GM12878 (cell line): ENCODE measurements at regions not wholly inside any gene's neighbourhood (a gene's known extent, or its start where the extent isn't known, plus 50 kb on each side); places are given as distances from the start of the nearest gene placed in this dataset.

Experiments used
- ATAC-seq: fragments of 200-7000 bp; cut with Tn5 transposase; 3 replicates; pipeline ENCODE4 v1.9.1; 2020; ENCODE audit warnings: mild to moderate bottlenecking, moderate library complexity
- BruUV-seq: library from RNA; stranded (reverse); fragments of 400-500 nt; replicated peaks from 2 replicates; lab custom pipeline; 2021; lab: Mats Ljungman, UMichigan
- CTCF ChIA-PET: fragments of 300-600 bp; sonication (Branson Sonifier 250); formaldehyde crosslinking; extraction: SDS; loops from one replicate; lab custom pipeline; 2021; ENCODE audit warnings: inconsistent platforms; lab: Yijun Ruan, JAX
- POLR2A ChIA-PET: fragments of 350-600 bp; formaldehyde crosslinking; extraction: SDS; loops from one replicate; lab custom pipeline; 2021; ENCODE audit warnings: inconsistent platforms; lab: Charles Lee
- RAD21 ChIA-PET: fragments of 300-600 bp; sonication (Branson Sonifier 250); formaldehyde crosslinking; loops from one replicate; lab custom pipeline; 2023; ENCODE audit warnings: antibody characterized with exemption; ENCODE audit not compliant: unreplicated experiment; lab: Charles Lee
- SMC1A ChIA-PET: fragments of 300-600 bp; sonication (Branson Sonifier 250); formaldehyde crosslinking; loops from one replicate; lab custom pipeline; 2023; ENCODE audit not compliant: unreplicated experiment, uncharacterized antibody; lab: Charles Lee
- DNase-seq: peaks from one replicate; pipeline ENCODE4 v3.0.0-alpha.2; 2011; ENCODE audit warnings: low read depth, low spot score
- FAIRE-seq: peaks from 3 replicates; lab custom pipeline; 2011; peaks lifted over from hg19 to GRCh38; lab: Jason Lieb, UNC
- H2AFZ ChIP-seq: 2 replicates; pipeline ENCODE4 v1.6.0; 2011; ENCODE audit warnings: low read depth, low read length, control low read depth; ENCODE audit not compliant: control insufficient read depth
- H3K27ac ChIP-seq: 2 replicates; pipeline ENCODE4 v1.5.1; 2011; ENCODE audit warnings: control low read depth; ENCODE audit not compliant: control insufficient read depth, insufficient read depth
- H3K27me3 ChIP-seq, 2 experiments: replicated peaks in 1 of 2; 2 replicates each; pipeline versions ENCODE4 v1.6.0 to v1.6.1; 2011; ENCODE audit warnings: low read length in 1 of 2; ENCODE audit not compliant: control insufficient read depth in 2 of 2, insufficient read depth in 2 of 2
- H3K36me3 ChIP-seq, 2 experiments: 2 replicates each; pipeline ENCODE4 v1.5.1; 2011; ENCODE audit warnings: low read length in 1 of 2; ENCODE audit not compliant: control insufficient read depth in 2 of 2, insufficient read depth in 2 of 2
- H3K4me1 ChIP-seq: 2 replicates; pipeline ENCODE4 v1.6.1; 2011; ENCODE audit warnings: mild to moderate bottlenecking, low read length, moderate library complexity, mixed read lengths; ENCODE audit not compliant: control insufficient read depth, insufficient read depth
- H3K4me2 ChIP-seq: 2 replicates; pipeline ENCODE4 v1.6.0; 2011; ENCODE audit warnings: control low read depth; ENCODE audit not compliant: control insufficient read depth, insufficient read depth
- H3K4me3 ChIP-seq: fragments of 200-600 bp; sonication (generic); 2 replicates; pipeline ENCODE4 v1.5.1; 2016
- H3K79me2 ChIP-seq: 2 replicates; pipeline ENCODE4 v1.6.0; 2011; ENCODE audit warnings: low read length; ENCODE audit not compliant: control insufficient read depth, insufficient read depth
- H3K9ac ChIP-seq: 2 replicates; pipeline ENCODE4 v1.8.0; 2011; ENCODE audit warnings: low read length, control low read depth, mixed read lengths; ENCODE audit not compliant: control insufficient read depth, insufficient read depth
- H3K9me3 ChIP-seq: replicated peaks from 3 replicates; pipeline ENCODE4 v1.5.1; 2011; ENCODE audit warnings: mild to moderate bottlenecking, low read length; ENCODE audit not compliant: control insufficient read depth, insufficient read depth
- H4K20me1 ChIP-seq: 2 replicates; pipeline ENCODE4 v1.6.0; 2011; ENCODE audit not compliant: control insufficient read depth, insufficient read depth
- CHD1 ChIP-seq: IDR thresholded peaks from 2 replicates; pipeline ENCODE4 v1.6.1; 2012; ENCODE audit warnings: low read depth, low read length, improper control_type of control experiment
- EGR1 ChIP-seq, 2 experiments: IDR thresholded peaks; 1 replicate in 1 of 2; 2 replicates in 1 of 2; pipeline ENCODE4 v1.6.1; 2011 to 2012; ENCODE audit warnings: low read depth in 2 of 2, low read length in 2 of 2, borderline replicate concordance in 1 of 2, mild to moderate bottlenecking in 1 of 2, moderate library complexity in 1 of 2
- HDAC2 ChIP-seq: fragments of 200-600 bp; sonication (generic); IDR thresholded peaks from 2 replicates; pipeline ENCODE4 v1.6.1; 2017
- KLF5 ChIP-seq: fragments of 450-650 bp; IDR thresholded peaks from 2 replicates; pipeline ENCODE4 v1.6.1; 2014; ENCODE audit warnings: mild to moderate bottlenecking; ENCODE audit not compliant: partially characterized antibody
- NFXL1 ChIP-seq: fragments of 450-650 bp; IDR thresholded peaks from 2 replicates; pipeline ENCODE4 v1.6.1; 2017; ENCODE audit warnings: antibody characterized with exemption, mild to moderate bottlenecking, borderline replicate concordance
- NR2C1 ChIP-seq: fragments of 450-650 bp; IDR thresholded peaks from 2 replicates; pipeline ENCODE4 v1.6.1; 2017; ENCODE audit warnings: antibody characterized with exemption, mild to moderate bottlenecking, moderate library complexity
- SMAD1 ChIP-seq: fragments of 450-650 bp; IDR thresholded peaks from 2 replicates; pipeline ENCODE4 v1.6.1; 2018; ENCODE audit warnings: mild to moderate bottlenecking, low read depth; ENCODE audit not compliant: partially characterized antibody
- SP1 ChIP-seq: IDR thresholded peaks from one replicate; pipeline ENCODE4 v1.6.1; 2011; ENCODE audit warnings: low read depth, low read length
- SUPT20H ChIP-seq: IDR thresholded peaks from 2 replicates; pipeline ENCODE4 v1.6.1; 2011; ENCODE audit warnings: low read depth, mild to moderate bottlenecking, low read length, moderate library complexity, borderline replicate concordance; ENCODE audit not compliant: control insufficient read depth
- TCF12 ChIP-seq: IDR thresholded peaks from 2 replicates; pipeline ENCODE4 v1.6.1; 2011; ENCODE audit warnings: low read depth, mild to moderate bottlenecking, low read length
- TCF7 ChIP-seq: IDR thresholded peaks from 2 replicates; pipeline ENCODE4 v1.6.1; 2014; ENCODE audit warnings: antibody characterized with exemption, borderline replicate concordance
- YBX1 ChIP-seq: fragments of 450-650 bp; IDR thresholded peaks from 2 replicates; pipeline ENCODE4 v1.6.1; 2016; ENCODE audit warnings: antibody characterized with exemption
- WGBS: methylation state at CpG from one replicate; pipeline ENCODE4 v1.1.6; 2016; ENCODE audit warnings: low lambda C conversion rate; ENCODE audit not compliant: insufficient replicate concordance, insufficient coverage; ENCODE audit errors: missing lambda C conversion rate; 5-methylcytosine and 5-hydroxymethylcytosine counted together
- in situ Hi-C: fragments of 300-500 bp; cut with MboI; formaldehyde crosslinking; loops from 9 replicates; pipeline ENCODE4 v1.14.3; 2018; ENCODE audit warnings: mixed read lengths
- intact Hi-C: fragments of 100-400 bp; cut with micrococcal nuclease; formaldehyde crosslinking; loops from one replicate; pipeline ENCODE4 v1.14.2; 2022; ENCODE audit not compliant: unreplicated experiment
- TF ChIP-seq, protein P1 (sequence below): IDR thresholded peaks from 2 replicates; pipeline ENCODE4 v1.6.1; 2012; ENCODE audit warnings: low read depth, low read length, improper control_type of control experiment
- TF ChIP-seq, protein P2 (sequence below): fragments of 450-650 bp; IDR thresholded peaks from 2 replicates; pipeline ENCODE4 v1.6.1; 2016; ENCODE audit warnings: mild to moderate bottlenecking, moderate library complexity, borderline replicate concordance

DNA sequence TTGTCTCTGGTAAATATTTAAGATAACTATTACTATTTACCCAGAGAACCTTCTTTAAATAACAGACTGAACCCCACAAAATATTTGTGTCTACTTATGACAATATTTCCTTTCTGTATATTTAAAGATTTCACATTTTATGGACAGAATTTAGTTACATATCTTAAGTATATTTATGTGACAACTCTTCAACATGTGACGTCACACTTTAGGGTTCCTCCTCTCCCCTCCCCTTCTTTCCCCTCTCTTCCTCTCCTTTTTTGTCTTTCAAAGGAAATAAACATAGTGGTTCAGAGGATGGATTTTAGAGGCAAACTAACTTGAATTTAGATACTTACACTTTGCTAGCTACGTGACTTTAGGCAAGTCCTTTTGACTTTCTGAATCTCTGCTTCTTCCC is 655.6 kb upstream of the NUDT12 start:
- no TSS peak for BruUV-seq
- no peak overlapping the region for H2AFZ ChIP-seq
- DNase-seq (no peak), ATAC-seq (no peak), FAIRE-seq (no peak)
- ChIA-PET CTCF (interaction anchor here (1.7 to 2.6 kb wide), 2 partner anchors 8 to 39 kb away, joined by 5 read pairs; no protein-coding TSS in a partner anchor), RAD21 (no interaction called here), SMC1A (interaction anchor here (1.0 to 1.3 kb wide), 2 partner anchors 14 to 19 kb away, joined by 3 read pairs; no protein-coding TSS in a partner anchor), POLR2A (no interaction called here)
- H3K4me2 ChIP-seq, result no peak overlapping the region
- no peaks in the 10 kb centered on the region for H4K20me1 ChIP-seq
- H3K9me3 ChIP-seq, result no peaks in the 10 kb centered on the region
- no peaks in the 10 kb centered on the region for H3K36me3 ChIP-seq
- no peaks in the 10 kb centered on the region for H3K79me2 ChIP-seq
- no peaks in the 10 kb centered on the region for H3K27me3 ChIP-seq
- H3K4me3 ChIP-seq, result no peak overlapping the region
- no peaks in the 10 kb centered on the region for H3K4me1 ChIP-seq
- WGBS, result 10% methylated on average over 2 of the region's 2 CpGs
- in situ Hi-C loops (no loop called here), intact Hi-C loops (no loop called here)
- no peak for TF ChIP-seq SP1
- TF ChIP-seq NFXL1, result no peak
- no peak for TF ChIP-seq SMAD1
- TF ChIP-seq, all 136 proteins: peak for 0
- H3K9ac ChIP-seq, result no peak overlapping the region
- no peak overlapping the region for H3K27ac ChIP-seq

DNA sequence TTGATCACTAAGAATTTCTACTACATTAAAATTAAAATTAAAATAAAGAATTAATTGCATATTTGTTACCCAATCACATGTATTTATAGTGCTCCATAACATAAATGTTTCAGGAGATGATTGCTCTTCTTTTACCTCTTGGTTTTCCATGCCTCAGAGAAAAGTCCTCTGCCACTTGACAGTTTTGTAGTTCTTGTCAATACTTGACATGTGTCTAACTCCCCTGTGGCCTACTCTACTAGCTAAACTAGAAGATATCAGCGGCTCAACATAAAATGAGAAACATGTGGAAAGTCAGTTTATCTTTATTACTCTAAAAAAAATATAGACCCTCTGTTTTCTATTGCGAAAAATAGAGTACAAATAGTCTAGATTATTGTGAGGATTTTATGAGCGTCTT is 650.6 kb upstream of the NUDT12 start:
- Histone ChIP-seq H3K4me1 (no peaks in the 10 kb centered on the region), H3K9ac (no peak overlapping the region), H3K27ac (no peak overlapping the region), H3K9me3 (no peaks in the 10 kb centered on the region), H3K27me3 (no peaks in the 10 kb centered on the region), H3K36me3 (no peaks in the 10 kb centered on the region), H3K79me2 (no peaks in the 10 kb centered on the region), H4K20me1 (no peaks in the 10 kb centered on the region), H3K4me2 (no peak overlapping the region), H3K4me3 (no peak overlapping the region), H2AFZ (no peak overlapping the region)
- POLR2A ChIA-PET, result interaction anchor here (1.8 kb wide), 1 partner anchor 13 kb away, joined by 5 read pairs; no protein-coding TSS in a partner anchor
- FAIRE-seq, result no peak
- TF ChIP-seq NR2C1 (no peak), TCF7 (no peak), KLF5 (no peak), EGR1 (IDR thresholded peaks at IDR 0.05; ENCODE audit: borderline replicate concordance in 1 of 2, low read depth in 2 of 2, low read length in 2 of 2) (no peak), YBX1 (no peak), TCF12 (no peak), SUPT20H (no peak), CHD1 (no peak), HDAC2 (no peak)
- TF ChIP-seq, protein P1, sequence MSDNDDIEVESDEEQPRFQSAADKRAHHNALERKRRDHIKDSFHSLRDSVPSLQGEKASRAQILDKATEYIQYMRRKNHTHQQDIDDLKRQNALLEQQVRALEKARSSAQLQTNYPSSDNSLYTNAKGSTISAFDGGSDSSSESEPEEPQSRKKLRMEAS, result no peak
- TF ChIP-seq, protein P2, sequence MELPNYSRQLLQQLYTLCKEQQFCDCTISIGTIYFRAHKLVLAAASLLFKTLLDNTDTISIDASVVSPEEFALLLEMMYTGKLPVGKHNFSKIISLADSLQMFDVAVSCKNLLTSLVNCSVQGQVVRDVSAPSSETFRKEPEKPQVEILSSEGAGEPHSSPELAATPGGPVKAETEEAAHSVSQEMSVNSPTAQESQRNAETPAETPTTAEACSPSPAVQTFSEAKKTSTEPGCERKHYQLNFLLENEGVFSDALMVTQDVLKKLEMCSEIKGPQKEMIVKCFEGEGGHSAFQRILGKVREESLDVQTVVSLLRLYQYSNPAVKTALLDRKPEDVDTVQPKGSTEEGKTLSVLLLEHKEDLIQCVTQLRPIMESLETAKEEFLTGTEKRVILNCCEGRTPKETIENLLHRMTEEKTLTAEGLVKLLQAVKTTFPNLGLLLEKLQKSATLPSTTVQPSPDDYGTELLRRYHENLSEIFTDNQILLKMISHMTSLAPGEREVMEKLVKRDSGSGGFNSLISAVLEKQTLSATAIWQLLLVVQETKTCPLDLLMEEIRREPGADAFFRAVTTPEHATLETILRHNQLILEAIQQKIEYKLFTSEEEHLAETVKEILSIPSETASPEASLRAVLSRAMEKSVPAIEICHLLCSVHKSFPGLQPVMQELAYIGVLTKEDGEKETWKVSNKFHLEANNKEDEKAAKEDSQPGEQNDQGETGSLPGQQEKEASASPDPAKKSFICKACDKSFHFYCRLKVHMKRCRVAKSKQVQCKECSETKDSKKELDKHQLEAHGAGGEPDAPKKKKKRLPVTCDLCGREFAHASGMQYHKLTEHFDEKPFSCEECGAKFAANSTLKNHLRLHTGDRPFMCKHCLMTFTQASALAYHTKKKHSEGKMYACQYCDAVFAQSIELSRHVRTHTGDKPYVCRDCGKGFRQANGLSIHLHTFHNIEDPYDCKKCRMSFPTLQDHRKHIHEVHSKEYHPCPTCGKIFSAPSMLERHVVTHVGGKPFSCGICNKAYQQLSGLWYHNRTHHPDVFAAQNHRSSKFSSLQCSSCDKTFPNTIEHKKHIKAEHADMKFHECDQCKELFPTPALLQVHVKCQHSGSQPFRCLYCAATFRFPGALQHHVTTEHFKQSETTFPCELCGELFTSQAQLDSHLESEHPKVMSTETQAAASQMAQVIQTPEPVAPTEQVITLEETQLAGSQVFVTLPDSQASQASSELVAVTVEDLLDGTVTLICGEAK, result no peak
- 29% methylated on average over 3 of the region's 3 CpGs for WGBS
- SMC1A ChIA-PET, result interaction anchor here (1.2 to 1.3 kb wide), 3 partner anchors 10 to 36 kb away, joined by 3 to 4 read pairs (median 3); no protein-coding TSS in a partner anchor
- intact Hi-C loops, result no loop called here
- CTCF ChIA-PET, result interaction anchor here (2.7 kb wide), 1 partner anchor 11 kb away, joined by 10 read pairs; no protein-coding TSS in a partner anchor
- BruUV-seq, result no TSS peak
- ATAC-seq, result no peak
- in situ Hi-C loops, result no loop called here
- DNase-seq, result no peak
- RAD21 ChIA-PET, result no interaction called here
